Breast epithelium (tissue), 4 donors: ENCODE measurements at regions not wholly inside any gene's neighbourhood (a gene's known extent, or its start where the extent isn't known, plus 50 kb on each side); places are given as distances from the start of the nearest gene placed in this dataset.

Experiments used
- DNase-seq, 2 donors: peaks; one replicate each; pipeline ENCODE4 v3.0.0-alpha.2; 2019; ENCODE audit warnings: low spot score in 2 of 2
- H3K27ac ChIP-seq, 2 donors: fragments of 200-600 bp; sonication (generic) in 1 of 2; one replicate each; pipeline ENCODE4 v1.5.1; 2016 to 2019; ENCODE audit warnings: mild to moderate bottlenecking in 1 of 2
- H3K27me3 ChIP-seq, 2 donors: fragments of 200-600 bp; sonication (generic) in 1 of 2; one replicate each; pipeline versions ENCODE4 v1.5.1 to v1.6.0; 2017 to 2019; ENCODE audit warnings: control low read depth in 1 of 2, mild to moderate bottlenecking in 1 of 2
- H3K36me3 ChIP-seq: fragments of 200-600 bp; one replicate; pipeline ENCODE4 v1.5.1; 2019
- H3K4me1 ChIP-seq, 2 donors: fragments of 200-600 bp; sonication (generic); one replicate each; pipeline ENCODE4 v1.5.1; 2016 to 2019; ENCODE audit warnings: control low read depth in 1 of 2
- H3K4me3 ChIP-seq, 3 donors: fragments of 200-600 bp; sonication (generic); 1 replicate in 2 of 3; 2 replicates in 1 of 3; pipeline ENCODE4 v1.5.1; 2016 to 2019; ENCODE audit warnings: mild to moderate bottlenecking in 3 of 3, moderate library complexity in 2 of 3
- H3K9me3 ChIP-seq, 2 donors: fragments of 200-600 bp; sonication (generic) in 1 of 2; one replicate each; pipeline ENCODE4 v1.5.1; 2016 to 2019; ENCODE audit warnings: control low read depth in 1 of 2
- CTCF ChIP-seq, 3 donors: fragments of 450-650 bp; IDR thresholded peaks; one replicate each; pipeline ENCODE4 v1.5.1; 2016 to 2017; ENCODE audit warnings: antibody characterized with exemption in 3 of 3, mild to moderate bottlenecking in 3 of 3, moderate library complexity in 3 of 3
- POLR2A ChIP-seq: fragments of 450-650 bp; IDR thresholded peaks from one replicate; pipeline ENCODE4 v1.6.1; 2016; ENCODE audit warnings: antibody characterized with exemption, mild to moderate bottlenecking, moderate library complexity
- POLR2AphosphoS5 ChIP-seq, 3 donors: sonication (generic); formaldehyde crosslinking; IDR thresholded peaks; one replicate each; pipeline ENCODE4 v1.6.1; 2017; ENCODE audit warnings: antibody characterized with exemption in 3 of 3
- intact Hi-C: fragments of 100-400 bp; cut with DNase I; formaldehyde crosslinking; loops from one replicate; pipeline ENCODE4 v1.15.1; 2023; ENCODE audit warnings: low total_unique reads

- no peaks in the 10 kb centered on the region for H3K36me3 ChIP-seq
- TF ChIP-seq CTCF (IDR thresholded peaks at IDR 0.05) (no peak), POLR2AphosphoS5 (IDR thresholded peaks at IDR 0.05) (no peak), POLR2A (no peak)
- H3K4me1 ChIP-seq = no peaks in the 10 kb centered on the region
- H3K9me3 ChIP-seq = no peaks in the 10 kb centered on the region
- DNase-seq = no peak
- no peak overlapping the region for H3K4me3 ChIP-seq
- no peak overlapping the region for H3K27ac ChIP-seq
- intact Hi-C loops = no loop called here
- H3K27me3 ChIP-seq = no peaks in the 10 kb centered on the region
These were observed 604.9 kb downstream of the BUD13 start for GRCh38 chr11:116167706-116168458.

DNA sequence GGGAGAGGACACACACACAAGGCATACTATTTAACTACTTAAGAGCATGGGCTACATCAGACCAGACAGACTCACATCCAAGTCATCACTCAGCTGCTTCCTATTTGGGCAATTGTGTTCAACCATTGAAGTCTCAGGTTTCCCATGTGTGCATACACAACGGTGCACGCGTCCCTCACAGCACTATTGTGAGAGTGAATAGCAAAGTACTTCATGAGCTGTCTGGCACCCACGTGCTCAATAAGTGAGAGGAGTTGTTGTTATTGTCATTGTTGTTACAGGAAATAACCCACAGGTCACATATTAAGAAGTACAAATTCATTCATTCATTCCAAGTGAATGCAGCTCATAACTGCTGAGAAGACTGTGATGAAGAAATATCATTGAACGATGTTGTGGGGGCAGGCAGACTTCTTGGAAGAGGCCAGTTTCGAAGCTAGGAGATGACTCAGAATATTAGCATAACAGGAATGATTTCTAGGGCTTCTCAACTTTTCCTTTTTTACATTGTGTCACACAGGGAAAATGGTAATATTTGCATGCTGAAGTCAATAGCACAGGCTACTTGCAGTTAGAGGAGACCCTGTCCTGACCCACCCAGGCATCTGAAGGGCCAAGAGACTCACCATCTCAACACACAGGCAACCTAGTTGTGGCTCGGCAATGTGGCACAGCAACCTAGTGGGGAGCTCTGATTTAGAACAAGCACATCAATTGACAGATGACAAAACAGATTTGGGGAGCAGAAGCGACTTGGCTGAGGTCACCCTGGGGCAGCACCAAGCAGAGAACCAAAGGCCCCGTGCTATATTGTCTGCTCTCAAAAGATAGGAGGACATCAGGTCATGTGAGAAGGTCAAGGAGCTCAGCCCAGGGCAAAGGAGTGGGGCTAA lies 606.0 kb downstream of the BUD13 start:
- H3K9me3 ChIP-seq = no peaks in the 10 kb centered on the region
- H3K4me3 ChIP-seq = no peak overlapping the region
- TF ChIP-seq CTCF (IDR thresholded peaks at IDR 0.05) (no peak), POLR2A (no peak), POLR2AphosphoS5 (IDR thresholded peaks at IDR 0.05) (no peak)
- H3K27ac ChIP-seq = no peak overlapping the region
- no peaks in the 10 kb centered on the region for H3K36me3 ChIP-seq
- intact Hi-C loops = no loop called here
- DNase-seq = no peak
- H3K4me1 ChIP-seq = no peaks in the 10 kb centered on the region
- H3K27me3 ChIP-seq = no peaks in the 10 kb centered on the region

DNA sequence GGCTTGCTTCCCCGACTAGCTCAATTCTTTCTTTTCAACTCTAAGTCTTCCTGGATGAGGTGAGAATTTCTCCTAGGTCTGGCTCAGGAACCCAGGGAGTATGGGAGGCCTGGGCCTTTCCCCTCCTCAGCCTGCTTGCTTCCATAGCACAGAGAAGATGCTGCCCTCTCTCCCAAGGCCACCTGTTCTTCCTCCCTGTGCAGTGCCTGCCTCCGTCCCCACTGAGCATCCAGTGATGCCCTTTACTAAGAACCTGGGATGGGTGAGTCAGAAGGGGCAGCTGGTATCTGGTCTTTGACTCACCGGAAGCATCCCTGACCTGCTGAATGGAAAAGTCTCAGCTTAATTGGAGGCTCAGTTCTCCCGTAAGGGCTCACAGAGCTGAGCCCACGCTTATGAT lies 607.9 kb downstream of the BUD13 start:
- DNase-seq = no peak
- H3K9me3 ChIP-seq = no peaks in the 10 kb centered on the region

DNA sequence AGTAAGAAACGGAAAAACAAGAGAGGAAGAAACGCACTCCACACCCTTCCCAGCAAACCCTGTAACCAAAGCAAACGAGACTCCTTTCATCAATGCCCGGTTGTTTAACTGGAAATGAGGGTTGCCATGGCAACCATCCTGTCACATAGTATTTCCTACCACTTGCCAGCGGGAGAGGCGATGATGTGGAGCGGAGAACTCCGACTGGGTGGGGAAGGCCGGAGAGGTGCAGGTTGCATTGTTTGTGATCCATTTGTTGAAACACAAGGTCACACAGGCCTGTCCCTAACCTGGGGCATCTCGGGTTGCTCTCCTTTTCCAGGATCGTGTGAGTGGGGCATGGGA lies 609.9 kb downstream of the BUD13 start:
- H3K4me3 ChIP-seq = no peak overlapping the region
- no peaks in the 10 kb centered on the region for H3K4me1 ChIP-seq
- DNase-seq = no peak
- no peak overlapping the region for H3K27ac ChIP-seq
- H3K36me3 ChIP-seq = no peaks in the 10 kb centered on the region
- intact Hi-C loops = no loop called here
- no peaks in the 10 kb centered on the region for H3K27me3 ChIP-seq
- no peaks in the 10 kb centered on the region for H3K9me3 ChIP-seq
- no peak for TF ChIP-seq POLR2AphosphoS5 (IDR thresholded peaks at IDR 0.05)
- TF ChIP-seq CTCF (IDR thresholded peaks at IDR 0.05) = no peak
- TF ChIP-seq POLR2A = no peak

More for the DNA sequence above, 607.9 kb downstream of the BUD13 start:
- Histone ChIP-seq H3K36me3 (no peaks in the 10 kb centered on the region), H3K27ac (no peak overlapping the region), H3K4me1 (no peaks in the 10 kb centered on the region), H3K27me3 (no peaks in the 10 kb centered on the region), H3K4me3 (no peak overlapping the region)
- intact Hi-C loops = no loop called here
- no peak for TF ChIP-seq POLR2A
- no peak for TF ChIP-seq CTCF (IDR thresholded peaks at IDR 0.05)
- no peak for TF ChIP-seq POLR2AphosphoS5 (IDR thresholded peaks at IDR 0.05)
